IPS DF 4.7 (cell line): ENCODE measurements at regions not wholly inside any gene's neighbourhood (a gene's known extent, or its start where the extent isn't known, plus 50 kb on each side); places are given as distances from the start of the nearest gene placed in this dataset.

Experiments
- DNase-seq: peaks from one replicate; pipeline ENCODE4 v3.0.0-alpha.2; 2013; ENCODE audit warnings: low spot score; ENCODE audit errors: extremely low read depth

DNA sequence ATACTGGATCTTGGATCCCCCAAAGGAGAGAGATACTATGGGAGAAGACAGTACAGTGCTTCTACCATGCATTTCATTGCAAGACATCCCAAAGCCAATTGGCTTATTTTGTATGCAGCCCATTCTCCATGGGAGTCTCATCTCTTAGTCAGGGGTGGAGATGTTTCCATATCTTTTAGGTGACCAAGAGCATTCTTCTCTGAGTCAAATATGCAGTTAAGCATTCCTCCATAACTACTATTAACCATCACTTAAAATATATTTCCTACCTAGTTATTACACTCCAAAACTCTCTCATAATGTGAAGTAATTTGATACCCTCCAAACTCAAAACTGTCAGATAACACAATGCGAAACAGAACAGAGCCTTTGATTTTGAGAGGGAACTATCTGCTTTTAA is 542.6 kb downstream of the HDGFL1 start:
- DNase-seq: no peak

DNA sequence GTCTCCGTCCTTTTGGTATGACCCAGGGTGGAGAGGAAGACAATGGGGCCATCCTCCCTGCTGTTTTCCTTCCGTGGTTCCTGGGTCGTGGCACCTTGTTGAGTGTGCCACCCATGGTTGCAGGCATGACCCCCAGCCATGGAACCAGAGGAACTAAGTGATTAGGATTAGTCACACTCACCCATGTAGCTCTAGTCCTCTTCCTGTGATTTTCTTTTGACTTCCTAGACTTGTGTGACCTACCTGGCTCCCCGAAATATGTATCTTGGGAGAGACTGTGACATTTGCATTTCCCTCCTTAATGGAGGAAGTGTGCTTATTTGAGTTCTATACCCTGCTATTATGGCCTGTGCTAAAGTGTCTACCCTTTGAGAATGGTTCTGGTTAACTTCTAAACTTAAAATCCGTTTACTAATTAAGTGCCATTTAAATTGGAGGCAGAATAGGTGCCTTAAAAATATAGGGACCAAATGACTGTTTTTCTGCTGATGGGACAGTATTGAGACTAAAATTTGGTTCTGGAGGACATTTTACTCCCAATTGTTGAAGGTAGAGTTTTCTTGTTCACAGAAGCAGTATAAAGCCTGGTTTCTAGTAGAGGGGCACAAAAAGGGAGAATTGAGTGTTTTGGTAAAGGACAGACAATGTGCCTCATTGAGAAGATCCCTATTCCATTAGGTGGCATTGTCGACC is 545.6 kb downstream of the HDGFL1 start:
- DNase-seq: no peak

DNA sequence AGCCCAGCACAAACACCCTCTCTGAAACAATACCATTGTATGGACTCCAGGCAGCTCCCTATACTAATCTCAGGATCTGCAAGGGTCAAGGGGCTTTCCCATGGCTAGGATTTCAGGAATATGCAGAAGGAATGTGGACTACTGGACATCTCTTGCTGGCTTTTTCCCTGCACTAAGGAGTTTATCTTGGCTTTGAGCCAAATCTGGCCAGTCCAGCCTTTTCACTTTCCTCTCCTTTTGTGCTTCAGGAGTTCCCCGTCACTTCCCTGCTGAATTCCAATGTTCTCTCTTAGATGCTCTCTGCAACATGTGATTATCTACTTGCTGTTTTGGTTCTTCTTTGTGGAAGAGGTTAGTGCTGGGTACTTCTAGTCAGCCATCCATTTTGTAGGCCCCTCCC is 568.2 kb downstream of the HDGFL1 start:
- DNase-seq: no peak

DNA sequence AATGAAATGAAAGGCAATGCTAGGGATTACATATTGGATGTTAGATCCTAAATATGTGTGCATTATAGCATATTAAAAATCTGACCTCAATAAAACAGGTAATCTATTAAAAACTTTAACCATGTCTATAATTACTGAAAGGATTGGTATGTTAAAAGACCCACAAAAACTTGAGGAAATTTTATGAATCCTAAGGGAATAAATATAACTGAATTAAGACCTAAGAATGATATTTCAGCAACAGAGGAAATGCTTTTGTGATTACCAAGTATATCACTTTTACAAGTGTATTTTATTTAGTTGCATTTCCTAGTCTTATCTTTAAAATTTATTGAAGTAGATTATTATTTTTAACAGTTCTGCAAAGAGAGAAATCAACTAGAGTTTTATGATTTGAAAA is 571.5 kb downstream of the HDGFL1 start:
- no peak for DNase-seq

DNA sequence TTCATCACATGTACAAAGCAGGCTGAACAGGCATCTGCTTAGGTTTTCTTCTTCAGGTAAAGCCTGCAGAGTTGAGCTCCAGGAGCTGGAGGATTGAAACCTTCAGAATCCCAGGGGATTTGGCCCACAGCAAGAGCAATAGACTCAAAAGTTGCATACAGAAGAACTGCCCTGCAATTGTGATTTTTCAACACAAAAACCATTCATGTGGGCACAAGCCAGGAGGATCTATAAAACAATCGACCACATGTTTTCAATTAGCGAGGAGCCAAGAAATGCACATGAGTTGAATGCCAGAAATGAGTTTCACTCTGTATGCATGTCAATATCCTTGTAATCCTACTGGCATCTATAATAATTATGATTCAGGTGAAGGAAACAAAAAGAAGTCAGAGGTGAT is 576.4 kb downstream of the HDGFL1 start:
- no peak for DNase-seq

DNA sequence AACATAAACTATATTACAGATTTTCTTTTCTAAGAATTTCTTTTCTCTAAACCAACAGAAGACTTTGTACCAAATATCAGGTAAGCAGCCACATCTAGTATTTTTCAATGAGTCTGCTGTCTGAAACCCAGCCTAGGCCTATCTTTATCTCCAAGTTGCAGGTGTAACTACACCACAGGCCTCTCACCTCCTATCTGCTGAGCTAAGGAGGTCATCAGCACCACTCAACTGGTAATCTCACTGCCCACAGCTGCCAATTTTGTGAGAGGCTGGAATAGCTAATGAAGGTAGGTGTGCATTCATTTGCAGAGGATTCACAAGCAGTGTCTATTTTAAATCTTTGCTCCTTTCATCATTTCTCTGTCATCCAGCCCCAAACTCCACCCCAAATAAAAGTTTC is 584.8 kb downstream of the HDGFL1 start:
- no peak for DNase-seq

DNA sequence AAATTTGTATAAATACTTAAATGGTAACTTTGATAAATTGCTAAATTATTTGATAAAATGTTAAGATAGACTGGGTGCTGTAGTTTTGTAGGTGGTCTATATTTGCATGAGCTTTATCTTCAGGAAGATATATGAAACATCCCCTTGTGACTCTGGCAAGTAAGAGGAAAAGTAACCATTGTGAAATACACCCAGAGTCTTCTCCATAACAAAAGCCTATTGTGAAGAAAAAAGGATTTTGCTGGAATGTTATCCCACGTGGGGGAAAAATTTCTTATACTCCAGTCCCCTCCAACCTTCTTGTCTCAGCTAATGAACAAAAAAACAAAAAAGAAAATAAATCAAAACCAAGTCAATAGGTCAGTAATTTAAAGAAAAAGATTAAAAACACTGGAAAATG is 600.7 kb downstream of the HDGFL1 start:
- no peak for DNase-seq

DNA sequence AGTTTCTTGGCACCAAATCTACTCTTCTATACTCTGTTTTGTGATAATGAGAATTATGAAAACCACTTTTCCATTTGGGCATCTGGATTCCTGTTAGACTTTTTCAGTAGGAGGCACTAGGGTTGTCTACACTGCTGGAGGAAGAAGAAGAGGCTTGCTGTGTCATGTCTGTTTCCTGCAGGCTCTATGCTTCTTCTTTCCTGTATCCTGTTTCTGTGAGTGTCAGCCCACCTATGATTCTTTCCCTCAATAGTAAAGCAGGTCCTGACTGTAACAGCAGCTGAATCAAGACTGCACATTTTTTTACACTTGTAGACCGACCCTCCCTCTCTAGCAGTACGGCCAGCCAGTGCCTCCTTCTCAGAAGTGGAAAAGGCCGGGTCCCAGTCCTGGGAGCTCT is 603.9 kb downstream of the HDGFL1 start:
- DNase-seq: no peak

DNA sequence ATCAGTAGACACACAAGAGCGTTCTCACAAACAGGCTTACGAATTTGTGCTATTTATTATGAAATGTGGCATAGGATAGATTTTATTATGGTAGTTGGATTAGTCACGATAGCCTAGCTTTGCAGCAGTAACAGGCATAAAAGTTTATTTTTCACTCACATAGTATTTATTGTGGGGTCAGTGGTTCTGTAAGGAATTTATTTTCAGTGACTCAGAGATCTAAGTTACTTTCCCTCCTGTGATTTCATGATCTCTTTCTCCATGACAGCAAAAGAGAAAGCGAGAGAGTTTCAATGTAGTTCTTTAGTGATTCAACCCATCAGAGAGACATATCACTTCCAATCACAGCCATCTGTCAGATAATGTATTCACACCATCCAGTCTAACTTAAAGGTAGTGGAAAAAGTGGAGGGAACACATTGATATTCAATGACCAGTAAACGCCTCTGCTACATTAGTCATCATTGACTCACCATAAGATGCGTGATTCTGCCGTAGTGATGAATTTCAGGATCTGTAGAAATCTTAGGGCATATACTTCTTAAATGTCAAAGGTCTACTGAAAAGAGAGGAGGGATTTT is 605.5 kb downstream of the HDGFL1 start:
- DNase-seq: no peak

DNA sequence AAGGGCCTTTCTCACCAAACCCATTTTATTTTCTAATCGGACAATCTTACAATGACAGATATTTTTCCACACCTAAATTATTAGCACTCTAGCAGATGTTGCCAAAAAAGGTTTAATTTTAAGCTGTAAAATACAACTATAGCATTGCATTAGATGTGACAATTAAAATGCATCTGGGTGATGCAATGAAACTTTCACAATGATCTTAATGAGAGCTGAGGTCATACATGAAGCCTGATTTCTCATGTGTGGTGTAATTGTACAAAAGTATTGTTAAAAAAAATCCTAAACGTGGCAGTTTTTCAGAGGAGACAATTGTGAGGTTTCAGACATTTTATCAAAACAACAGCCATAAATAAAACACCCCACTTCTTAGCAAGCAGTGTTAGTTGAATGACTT is 606.0 kb downstream of the HDGFL1 start:
- no peak for DNase-seq

DNA sequence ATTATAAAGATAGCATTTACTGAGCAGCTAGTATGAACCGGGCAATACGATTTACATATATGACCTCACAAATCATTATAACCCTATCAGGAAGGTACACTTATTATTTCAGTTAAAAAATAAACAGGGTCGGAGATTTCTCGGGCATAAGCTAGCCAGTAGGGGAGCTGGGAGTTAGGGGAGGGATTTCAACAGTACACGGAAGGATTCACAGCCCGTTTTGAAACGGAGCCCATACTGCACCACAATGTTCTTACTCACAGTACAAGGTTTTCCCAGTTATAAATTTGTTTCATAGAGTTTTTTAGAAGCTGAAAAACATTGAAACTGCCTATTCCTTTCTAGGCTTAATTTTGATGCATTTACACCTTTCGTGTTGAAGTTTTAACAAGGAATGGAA is 607.1 kb downstream of the HDGFL1 start:
- DNase-seq: no peak

DNA sequence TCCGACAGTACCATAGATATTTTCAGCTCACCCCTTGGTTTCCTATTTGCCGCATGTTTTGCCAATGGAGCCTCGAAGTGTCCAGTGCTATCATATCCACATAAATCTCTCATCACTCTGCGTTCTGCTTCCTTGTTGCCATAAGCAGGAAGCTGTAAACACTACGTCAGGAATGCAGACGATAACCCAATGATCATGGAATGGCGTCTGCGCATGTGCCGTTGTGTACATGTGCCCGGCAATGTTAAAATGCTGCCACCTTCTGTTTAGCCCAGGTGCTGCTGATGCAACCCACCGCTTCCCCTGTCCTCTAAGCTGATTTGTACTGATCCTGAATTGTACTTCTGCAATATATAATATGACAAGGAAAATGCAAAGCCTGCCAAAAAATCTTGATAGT is 607.5 kb downstream of the HDGFL1 start:
- no peak for DNase-seq

DNA sequence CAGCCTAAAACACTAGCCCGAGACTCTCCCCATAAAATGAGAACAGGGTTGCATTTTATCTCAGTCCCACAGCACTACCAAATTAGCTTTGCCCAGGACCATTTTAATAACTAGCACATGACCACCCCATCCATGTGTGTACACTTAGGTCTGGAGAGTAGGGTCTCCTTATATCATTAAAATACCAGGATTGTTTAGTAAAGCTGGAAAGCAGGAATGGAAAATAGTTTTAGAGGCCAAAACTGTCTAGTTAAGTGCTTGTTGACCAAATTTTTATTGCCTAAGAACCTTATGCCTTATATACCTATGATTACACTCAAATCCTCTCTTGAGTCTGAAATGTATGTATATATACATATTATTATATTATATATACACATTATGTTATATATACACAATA is 608.4 kb downstream of the HDGFL1 start:
- no peak for DNase-seq

DNA sequence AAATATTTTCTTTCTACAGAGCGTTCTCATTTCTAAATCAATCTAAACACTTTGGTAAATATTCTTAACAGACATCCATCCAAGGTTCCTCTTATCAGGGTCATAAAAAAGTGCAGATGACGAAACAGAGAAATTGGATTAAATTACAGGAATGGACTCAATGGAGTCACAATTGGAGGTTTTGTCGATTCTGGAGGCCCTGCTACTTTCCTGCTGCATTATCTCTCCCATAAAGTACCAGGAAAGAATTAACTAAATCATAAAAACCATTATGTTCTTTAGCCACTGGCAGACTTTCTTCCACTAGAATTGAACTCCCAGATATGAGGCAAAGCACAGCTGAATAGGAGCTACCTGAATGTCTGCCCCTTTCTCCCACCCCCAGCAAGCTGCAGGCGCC is 610.6 kb downstream of the HDGFL1 start:
- no peak for DNase-seq

DNA sequence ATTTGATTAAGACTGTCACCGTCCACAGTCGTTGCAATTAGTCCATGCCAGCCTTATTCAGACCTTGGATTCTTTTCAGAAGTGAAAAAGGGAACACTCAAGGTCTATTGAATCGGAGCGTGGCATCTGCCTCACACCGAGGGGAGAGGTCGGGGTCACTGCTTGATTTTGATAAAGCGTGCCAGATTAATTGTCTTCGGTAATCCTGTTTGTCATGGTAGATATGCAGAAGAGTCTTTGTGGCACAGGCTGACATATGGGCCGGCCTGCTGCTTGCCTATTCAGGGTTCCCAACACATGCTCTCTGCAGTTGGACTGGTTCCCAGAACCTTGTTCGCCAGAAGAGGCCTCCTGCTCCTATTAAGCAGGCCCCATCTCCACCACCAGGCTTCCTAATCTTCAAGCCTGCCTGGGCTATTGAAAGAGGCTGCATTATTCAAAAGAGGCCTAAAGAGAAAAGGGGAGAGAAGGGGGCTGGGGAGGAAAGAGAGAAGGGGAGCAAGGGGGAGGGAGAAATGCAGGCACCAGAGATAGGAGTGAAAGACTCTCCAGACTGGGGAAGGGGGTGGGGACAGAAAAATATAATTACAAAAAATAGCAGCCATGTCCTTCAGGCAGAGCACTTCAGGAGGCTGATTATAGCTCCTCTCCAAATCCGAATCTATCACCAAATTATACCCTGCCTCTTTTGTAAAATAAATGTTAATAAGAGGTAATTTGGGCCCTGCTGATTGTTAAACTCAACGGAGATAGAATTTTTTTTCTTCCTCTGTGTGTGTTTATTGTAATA is 611.3 kb downstream of the HDGFL1 start:
- DNase-seq: no peak

DNA sequence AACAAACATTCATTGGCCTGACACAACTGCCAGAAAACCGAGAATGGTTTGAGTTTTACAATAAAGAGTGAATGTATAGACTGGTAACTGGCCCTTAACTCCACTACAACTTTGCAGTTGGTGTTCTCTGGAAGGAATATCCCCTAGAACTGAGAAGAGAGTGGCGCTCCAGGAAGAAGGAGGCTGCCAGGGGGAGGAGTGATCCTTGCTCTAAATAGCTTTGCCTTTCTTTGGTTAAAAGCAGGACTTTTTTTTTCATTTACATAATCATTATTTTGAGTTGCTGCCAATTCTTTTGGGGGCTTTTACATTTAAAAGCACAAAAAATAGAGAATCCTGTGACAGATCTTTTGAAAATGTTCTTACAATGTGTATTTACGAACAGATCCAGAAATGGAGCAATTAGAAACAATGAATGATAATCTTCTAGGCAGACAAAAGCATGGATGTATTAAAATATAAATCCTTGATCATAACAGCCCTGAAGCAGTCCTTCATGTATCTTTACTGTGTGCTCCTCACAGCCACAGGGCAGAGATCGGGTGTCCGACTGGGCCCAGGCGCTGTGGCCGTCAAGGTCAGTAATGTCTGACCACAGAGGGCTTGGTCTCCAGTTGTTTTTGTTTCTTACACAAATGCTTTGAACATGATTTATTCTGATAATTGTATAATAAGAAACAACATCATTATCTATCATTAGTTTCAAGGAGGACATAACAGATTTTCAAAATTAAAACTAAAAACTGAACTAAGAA is 612.2 kb downstream of the HDGFL1 start:
- DNase-seq: no peak

DNA sequence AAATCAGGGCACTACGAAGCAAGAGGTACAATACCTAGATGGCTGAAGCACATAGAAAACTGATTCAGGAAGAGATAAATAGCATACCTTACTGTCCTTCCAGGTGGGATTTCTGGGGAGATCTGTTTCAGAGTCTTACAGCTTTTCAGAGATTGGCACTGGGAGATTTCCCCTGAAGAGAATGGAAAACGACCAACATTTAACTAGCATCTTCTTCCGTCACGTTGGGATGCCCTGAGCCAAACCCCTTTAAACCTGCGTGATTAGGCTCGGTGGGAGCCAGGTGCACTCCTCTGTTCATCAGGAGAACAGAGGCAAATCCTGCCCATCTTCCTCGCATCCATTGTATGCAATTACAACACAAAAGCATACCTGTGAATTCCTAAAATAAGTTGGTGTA is 614.5 kb downstream of the HDGFL1 start:
- no peak for DNase-seq

DNA sequence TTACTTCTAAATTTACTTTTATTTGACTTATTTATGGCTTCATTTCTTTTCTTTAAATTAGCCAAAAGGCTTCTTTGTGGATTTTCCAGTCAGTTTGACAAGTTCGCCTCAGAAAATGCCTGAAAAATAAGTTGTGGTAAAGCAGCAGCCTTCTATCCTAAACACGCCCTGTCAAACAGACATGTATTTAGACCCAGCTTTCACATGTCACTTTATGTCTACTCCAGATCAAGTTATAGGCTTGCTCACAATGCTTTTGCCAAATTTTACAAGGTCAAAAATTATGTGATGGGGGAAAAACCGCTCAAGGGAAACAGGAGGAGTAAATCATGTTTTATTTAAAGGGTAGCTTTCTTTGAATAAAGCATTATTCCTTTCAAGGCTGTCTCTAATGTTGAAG is 615.0 kb downstream of the HDGFL1 start:
- no peak for DNase-seq

DNA sequence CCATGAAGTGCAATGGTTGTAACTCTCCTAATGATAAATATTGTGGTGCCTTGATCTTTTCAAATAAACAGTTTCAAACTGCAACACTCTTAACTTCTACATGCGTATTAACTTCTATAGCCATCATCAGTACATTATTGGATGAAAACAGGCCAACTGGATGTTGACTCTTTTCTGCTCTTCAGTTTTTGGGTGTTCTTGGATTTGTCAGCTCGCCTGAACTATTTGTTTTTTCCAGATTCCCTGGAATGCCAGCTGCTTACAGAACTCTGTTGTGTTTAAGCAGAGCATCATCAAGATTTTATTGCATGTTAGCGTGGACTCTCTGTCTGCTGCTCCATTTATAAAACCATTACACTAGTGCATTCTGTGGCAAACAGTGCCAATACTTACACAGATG is 626.1 kb downstream of the HDGFL1 start:
- no peak for DNase-seq

DNA sequence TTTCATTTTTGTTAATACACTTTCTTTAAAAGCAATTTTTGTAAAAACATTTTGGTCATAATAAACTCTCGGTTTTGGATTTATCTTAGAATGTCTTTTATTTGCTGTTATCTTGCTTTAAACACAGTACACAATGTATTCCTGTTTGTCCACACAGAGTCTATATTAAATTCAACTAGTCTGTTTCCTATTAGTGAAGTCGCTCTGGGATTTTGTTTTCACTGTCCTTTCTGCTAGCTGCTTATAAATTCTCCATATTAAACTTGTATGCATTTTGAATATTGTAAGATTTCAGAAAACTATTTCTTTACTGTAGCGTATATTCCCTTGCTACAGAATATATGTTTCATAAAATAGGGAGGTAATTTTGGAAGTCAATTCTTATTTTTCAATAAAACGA is 630.2 kb downstream of the HDGFL1 start:
- DNase-seq: no peak

DNA sequence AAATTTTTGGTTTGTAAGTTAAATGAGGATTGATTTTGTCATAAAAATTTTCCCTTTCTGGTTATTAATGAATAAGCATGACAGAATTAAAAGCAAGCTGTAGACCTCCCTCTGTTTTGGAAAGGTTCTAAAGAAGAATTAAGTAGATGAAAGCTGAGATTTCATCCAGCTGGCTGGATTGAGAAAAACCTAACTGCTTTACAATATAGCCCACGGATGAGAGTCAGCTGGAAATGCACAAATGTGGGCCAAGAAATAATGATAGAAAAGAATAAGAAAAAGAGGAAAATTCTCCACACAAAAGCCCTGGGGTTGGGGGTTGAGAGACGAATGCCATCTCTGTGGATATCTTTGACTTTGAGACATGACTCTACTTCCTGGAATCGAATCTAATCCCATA is 631.6 kb downstream of the HDGFL1 start:
- no peak for DNase-seq

DNA sequence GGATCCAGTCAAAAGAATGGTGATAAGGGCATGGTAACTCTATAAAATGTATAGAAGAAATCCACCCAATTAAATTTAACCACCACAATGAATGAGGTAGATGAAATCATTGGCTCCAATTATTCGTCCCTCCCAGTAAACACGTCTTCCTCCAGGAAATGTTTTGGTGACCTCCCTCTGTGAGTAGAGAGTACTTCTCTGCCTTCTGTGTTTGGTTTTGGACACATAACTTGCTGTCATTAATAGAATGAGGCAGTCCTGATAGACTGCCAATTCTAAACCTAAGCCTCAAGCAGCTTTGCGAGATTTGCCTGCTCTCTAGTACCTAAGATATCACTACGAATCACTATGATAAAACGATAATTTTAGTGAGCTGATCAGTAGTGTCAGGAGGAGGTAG is 632.8 kb downstream of the HDGFL1 start:
- no peak for DNase-seq
